Right atrium auricular region (tissue), 2 donors: ENCODE measurements at regions not wholly inside any gene's neighbourhood (a gene's known extent, or its start where the extent isn't known, plus 50 kb on each side); places are given as distances from the start of the nearest gene placed in this dataset.

Experiments used
- DNase-seq: peaks from one replicate; pipeline ENCODE4 v3.0.0-alpha.2; 2019; ENCODE audit warnings: low spot score
- H3K27ac ChIP-seq, 2 donors: fragments of 200-600 bp; sonication (generic); 1 replicate in 1 of 2; 2 replicates in 1 of 2; pipeline ENCODE4 v1.5.1; 2016 to 2019
- H3K27me3 ChIP-seq, 2 donors: fragments of 200-600 bp; sonication (generic); one replicate each; pipeline versions ENCODE4 v1.5.1 to v1.6.0; 2017 to 2019
- H3K36me3 ChIP-seq: fragments of 200-600 bp; sonication (generic); one replicate; pipeline ENCODE4 v1.5.1; 2016
- H3K4me1 ChIP-seq, 2 donors: fragments of 200-600 bp; sonication (generic); one replicate each; pipeline versions ENCODE4 v1.5.1 to v1.6.0; 2017 to 2019
- H3K4me3 ChIP-seq, 2 donors: fragments of 200-600 bp; sonication (generic); 1 replicate in 1 of 2; 2 replicates in 1 of 2; pipeline ENCODE4 v1.5.1; 2017 to 2019; ENCODE audit warnings: mild to moderate bottlenecking in 1 of 2, moderate library complexity in 1 of 2
- H3K9me3 ChIP-seq, 2 donors: fragments of 200-600 bp; sonication (generic); one replicate each; pipeline ENCODE4 v1.5.1; 2019
- CTCF ChIP-seq, 2 donors: fragments of 200-600 bp; sonication (generic); IDR thresholded peaks; one replicate each; pipeline ENCODE4 v1.5.1; 2019; ENCODE audit warnings: antibody characterized with exemption in 2 of 2

DNA sequence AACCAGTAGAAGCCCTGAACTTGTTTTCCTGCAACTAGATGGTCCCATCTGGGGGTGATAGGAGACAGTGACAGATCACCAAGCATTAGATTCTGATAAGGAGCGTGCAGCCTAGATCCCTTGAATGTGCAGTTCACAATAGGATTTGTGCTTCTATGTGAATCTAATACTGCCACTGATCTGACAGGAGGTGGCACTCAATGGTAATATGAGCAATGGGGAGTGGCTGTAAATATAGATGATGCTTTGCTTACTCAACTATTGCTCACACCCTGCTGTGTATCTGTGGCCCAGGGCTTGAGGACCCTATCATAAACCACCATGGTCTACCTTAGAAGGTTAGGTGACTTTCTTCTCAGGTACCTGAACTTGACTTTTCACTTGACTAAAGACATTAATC, 417.1 kb upstream of the ARHGEF26 start:
- H3K4me1 ChIP-seq: no peaks in the 10 kb centered on the region
- no peaks in the 10 kb centered on the region for H3K27me3 ChIP-seq
- no peak for DNase-seq
- H3K27ac ChIP-seq: no peak overlapping the region
- TF ChIP-seq CTCF (IDR thresholded peaks at IDR 0.05): no peak
- H3K9me3 ChIP-seq: no peaks in the 10 kb centered on the region
- H3K4me3 ChIP-seq: no peak overlapping the region
- no peaks in the 10 kb centered on the region for H3K36me3 ChIP-seq

- no peak overlapping the region for H3K27ac ChIP-seq
- no peak for TF ChIP-seq CTCF (IDR thresholded peaks at IDR 0.05)
- no peaks in the 10 kb centered on the region for H3K4me1 ChIP-seq
- no peaks in the 10 kb centered on the region for H3K27me3 ChIP-seq
- H3K36me3 ChIP-seq: no peaks in the 10 kb centered on the region
- H3K9me3 ChIP-seq: peaks cover 0 to 17% of the 10 kb centered on the region in 2 donors
- DNase-seq: no peak
- no peak overlapping the region for H3K4me3 ChIP-seq
Measured at GRCh38 chr3:153706706-153707105, 414.5 kb upstream of the ARHGEF26 start.

DNA sequence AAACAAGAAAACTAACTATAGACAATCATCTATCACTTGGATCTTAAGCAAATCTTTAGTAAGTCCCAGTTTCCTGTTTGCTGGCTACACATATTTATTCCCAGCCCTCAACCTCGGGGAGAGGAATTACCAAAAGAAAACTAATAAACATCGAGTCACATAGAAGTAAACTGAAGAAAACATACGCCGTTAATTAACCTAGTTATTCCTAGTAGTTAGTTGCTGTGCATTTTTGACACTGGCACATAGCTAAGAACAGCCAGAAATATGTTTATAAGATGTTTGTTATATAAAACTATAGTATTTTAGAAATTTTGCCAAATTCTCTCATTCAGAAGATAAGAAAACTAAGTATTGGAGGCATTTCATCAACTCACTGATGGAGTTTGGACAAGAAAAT, 407.2 kb upstream of the ARHGEF26 start:
- TF ChIP-seq CTCF (IDR thresholded peaks at IDR 0.05): no peak
- no peak for DNase-seq
- Histone ChIP-seq H3K9me3 (peaks cover 0 to 27% of the 10 kb centered on the region in 2 donors), H3K27ac (no peak overlapping the region), H3K27me3 (no peaks in the 10 kb centered on the region), H3K36me3 (no peaks in the 10 kb centered on the region), H3K4me1 (no peaks in the 10 kb centered on the region), H3K4me3 (no peak overlapping the region)

GRCh38 chr3:153714588-153715290, 406.5 kb upstream of the ARHGEF26 start:
- no peaks in the 10 kb centered on the region for H3K36me3 ChIP-seq
- H3K9me3 ChIP-seq: peaks cover 0 to 24% of the 10 kb centered on the region in 2 donors
- no peak for DNase-seq
- H3K27ac ChIP-seq: no peak overlapping the region
- no peaks in the 10 kb centered on the region for H3K4me1 ChIP-seq
- H3K27me3 ChIP-seq: no peaks in the 10 kb centered on the region
- H3K4me3 ChIP-seq: no peak overlapping the region
- no peak for TF ChIP-seq CTCF (IDR thresholded peaks at IDR 0.05)

- no peaks in the 10 kb centered on the region for H3K4me1 ChIP-seq
- no peak overlapping the region for H3K4me3 ChIP-seq
- no peaks in the 10 kb centered on the region for H3K9me3 ChIP-seq
- H3K27ac ChIP-seq: no peak overlapping the region
- no peak for DNase-seq
- no peaks in the 10 kb centered on the region for H3K36me3 ChIP-seq
- no peak for TF ChIP-seq CTCF (IDR thresholded peaks at IDR 0.05)
- H3K27me3 ChIP-seq: no peaks in the 10 kb centered on the region
Measured at GRCh38 chr3:153722157-153722556, 399.0 kb upstream of the ARHGEF26 start.

GRCh38 chr3:153731071-153731470, 390.1 kb upstream of the ARHGEF26 start:
- no peak for DNase-seq
- H3K9me3 ChIP-seq: peaks cover 0 to 4% of the 10 kb centered on the region in 2 donors
- no peaks in the 10 kb centered on the region for H3K27me3 ChIP-seq
- H3K27ac ChIP-seq: no peak overlapping the region
- no peaks in the 10 kb centered on the region for H3K36me3 ChIP-seq
- TF ChIP-seq CTCF (IDR thresholded peaks at IDR 0.05): no peak
- no peak overlapping the region for H3K4me3 ChIP-seq
- no peaks in the 10 kb centered on the region for H3K4me1 ChIP-seq
